ENCODE measurements at regions not wholly inside any gene's neighbourhood (a gene's known extent, or its start where the extent isn't known, plus 50 kb on each side); places are given as distances from the start of the nearest gene placed in this dataset.

DNA sequence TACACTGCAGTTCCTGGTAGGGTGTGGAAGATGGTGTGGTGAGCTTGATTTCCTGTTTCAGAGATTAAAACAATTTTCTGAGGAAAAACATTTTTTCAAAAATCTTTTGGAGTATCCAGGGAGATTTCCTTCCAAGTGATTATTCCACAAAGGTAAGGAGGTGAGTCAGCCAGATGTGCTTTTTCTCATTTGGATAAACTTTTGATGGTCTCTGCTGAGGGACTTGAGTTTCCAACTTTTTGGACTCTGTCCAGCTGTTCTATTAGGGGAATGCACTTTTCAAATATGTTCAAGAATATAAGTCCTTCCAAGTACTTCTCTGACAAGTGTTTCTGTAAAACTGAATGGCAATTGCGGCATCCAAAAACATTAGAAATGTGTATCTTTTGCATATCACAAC lies 628.8 kb upstream of the ADAMTS5 start:
- TF ChIP-seq CTCF (IDR thresholded peaks at IDR 0.05): no peak
- TF ChIP-seq POLR2AphosphoS5 (IDR thresholded peaks at IDR 0.05; ENCODE audit: low read depth, low read length): no peak
- TF ChIP-seq, protein P1, sequence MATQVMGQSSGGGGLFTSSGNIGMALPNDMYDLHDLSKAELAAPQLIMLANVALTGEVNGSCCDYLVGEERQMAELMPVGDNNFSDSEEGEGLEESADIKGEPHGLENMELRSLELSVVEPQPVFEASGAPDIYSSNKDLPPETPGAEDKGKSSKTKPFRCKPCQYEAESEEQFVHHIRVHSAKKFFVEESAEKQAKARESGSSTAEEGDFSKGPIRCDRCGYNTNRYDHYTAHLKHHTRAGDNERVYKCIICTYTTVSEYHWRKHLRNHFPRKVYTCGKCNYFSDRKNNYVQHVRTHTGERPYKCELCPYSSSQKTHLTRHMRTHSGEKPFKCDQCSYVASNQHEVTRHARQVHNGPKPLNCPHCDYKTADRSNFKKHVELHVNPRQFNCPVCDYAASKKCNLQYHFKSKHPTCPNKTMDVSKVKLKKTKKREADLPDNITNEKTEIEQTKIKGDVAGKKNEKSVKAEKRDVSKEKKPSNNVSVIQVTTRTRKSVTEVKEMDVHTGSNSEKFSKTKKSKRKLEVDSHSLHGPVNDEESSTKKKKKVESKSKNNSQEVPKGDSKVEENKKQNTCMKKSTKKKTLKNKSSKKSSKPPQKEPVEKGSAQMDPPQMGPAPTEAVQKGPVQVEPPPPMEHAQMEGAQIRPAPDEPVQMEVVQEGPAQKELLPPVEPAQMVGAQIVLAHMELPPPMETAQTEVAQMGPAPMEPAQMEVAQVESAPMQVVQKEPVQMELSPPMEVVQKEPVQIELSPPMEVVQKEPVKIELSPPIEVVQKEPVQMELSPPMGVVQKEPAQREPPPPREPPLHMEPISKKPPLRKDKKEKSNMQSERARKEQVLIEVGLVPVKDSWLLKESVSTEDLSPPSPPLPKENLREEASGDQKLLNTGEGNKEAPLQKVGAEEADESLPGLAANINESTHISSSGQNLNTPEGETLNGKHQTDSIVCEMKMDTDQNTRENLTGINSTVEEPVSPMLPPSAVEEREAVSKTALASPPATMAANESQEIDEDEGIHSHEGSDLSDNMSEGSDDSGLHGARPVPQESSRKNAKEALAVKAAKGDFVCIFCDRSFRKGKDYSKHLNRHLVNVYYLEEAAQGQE (IDR thresholded peaks at IDR 0.05; ENCODE audit: insufficient read depth in 1 of 2, low read depth in 2 of 2, low read length in 1 of 2): no peak
- TF ChIP-seq TCF7L2 (IDR thresholded peaks at IDR 0.05; ENCODE audit: low read depth, low read length): no peak
- no peak for TF ChIP-seq SIN3A (IDR thresholded peaks at IDR 0.05; ENCODE audit: borderline replicate concordance, insufficient read depth, low read depth, low read length)
